Neural cell (in vitro differentiated cells): ENCODE measurements at regions not wholly inside any gene's neighbourhood (a gene's known extent, or its start where the extent isn't known, plus 50 kb on each side); places are given as distances from the start of the nearest gene placed in this dataset.

Experiments used
- EP300 ChIP-seq: fragments of 450-650 bp; conservative IDR thresholded peaks from 2 replicates; pipeline ENCODE4 v1.6.1; 2014; ENCODE audit warnings: antibody characterized with exemption, mild to moderate bottlenecking, moderate library complexity; ENCODE audit not compliant: poor library complexity, severe bottlenecking
- EZH2 ChIP-seq: fragments of 200-600, 300-800 bp; shearing (Covaris generic), sonication (generic); IDR thresholded peaks from 2 replicates; pipeline ENCODE4 v1.6.1; 2014; ENCODE audit warnings: antibody characterized with exemption, low read length, borderline replicate concordance, mild to moderate bottlenecking; ENCODE audit not compliant: insufficient read depth, poor library complexity, severe bottlenecking
- MXI1 ChIP-seq: fragments of 450-650 bp; conservative IDR thresholded peaks from 2 replicates; pipeline ENCODE4 v1.6.1; 2014; ENCODE audit warnings: antibody characterized with exemption, mild to moderate bottlenecking; ENCODE audit not compliant: poor library complexity, severe bottlenecking
- POLR2AphosphoS5 ChIP-seq: IDR thresholded peaks from 2 replicates; pipeline ENCODE4 v1.6.1; 2012
- RAD21 ChIP-seq: fragments of 450-650 bp; conservative IDR thresholded peaks from 2 replicates; pipeline ENCODE4 v1.6.1; 2014; ENCODE audit warnings: antibody characterized with exemption, mild to moderate bottlenecking, moderate library complexity
- SMC3 ChIP-seq: fragments of 450-650 bp; conservative IDR thresholded peaks from 2 replicates; pipeline ENCODE4 v1.6.1; 2014; ENCODE audit warnings: antibody characterized with exemption, mild to moderate bottlenecking, moderate library complexity; ENCODE audit not compliant: poor library complexity
- TF ChIP-seq, protein P1 (sequence below): fragments of 450-650 bp; IDR thresholded peaks from 2 replicates; pipeline ENCODE4 v1.5.1; 2014; ENCODE audit warnings: antibody characterized with exemption, mild to moderate bottlenecking, moderate library complexity; ENCODE audit not compliant: poor library complexity, severe bottlenecking
- TF ChIP-seq, protein P2 (sequence below): IDR thresholded peaks from 2 replicates; pipeline ENCODE4 v1.6.1; 2012; ENCODE audit warnings: borderline replicate concordance

DNA sequence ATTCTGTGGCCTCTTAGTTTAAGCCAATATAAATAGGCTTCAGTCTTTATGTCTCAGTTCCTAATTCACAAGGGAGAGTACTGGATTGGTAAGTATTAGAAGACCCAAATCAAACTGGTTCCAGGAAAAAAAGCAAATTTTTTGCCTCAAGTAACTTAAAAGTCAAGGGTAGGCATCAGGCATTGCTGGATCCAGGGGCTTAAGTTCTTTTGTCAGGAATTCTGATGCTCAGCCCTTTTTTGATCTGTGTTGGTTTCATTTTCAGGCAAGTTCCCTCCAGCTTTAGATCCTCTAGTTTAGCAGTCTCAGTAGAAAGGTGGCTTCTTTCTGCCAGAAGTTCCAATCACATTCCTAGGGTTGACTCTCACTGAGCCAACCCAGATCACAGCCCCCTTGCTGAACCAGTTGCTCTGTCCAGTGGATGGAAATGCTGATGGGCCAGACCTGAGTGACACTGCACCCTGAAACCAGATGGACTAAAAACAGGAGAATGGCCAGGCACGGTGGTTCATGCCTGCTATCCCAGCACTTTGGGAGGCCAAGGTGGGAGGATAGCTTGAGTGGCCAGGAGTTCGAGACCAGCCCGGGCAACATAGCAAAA is 253.5 kb downstream of the SHQ1 start:
- TF ChIP-seq EP300 (no peak), RAD21 (no peak), POLR2AphosphoS5 (no peak), EZH2 (no peak), SMC3 (no peak), MXI1 (no peak)
- TF ChIP-seq, protein P1, sequence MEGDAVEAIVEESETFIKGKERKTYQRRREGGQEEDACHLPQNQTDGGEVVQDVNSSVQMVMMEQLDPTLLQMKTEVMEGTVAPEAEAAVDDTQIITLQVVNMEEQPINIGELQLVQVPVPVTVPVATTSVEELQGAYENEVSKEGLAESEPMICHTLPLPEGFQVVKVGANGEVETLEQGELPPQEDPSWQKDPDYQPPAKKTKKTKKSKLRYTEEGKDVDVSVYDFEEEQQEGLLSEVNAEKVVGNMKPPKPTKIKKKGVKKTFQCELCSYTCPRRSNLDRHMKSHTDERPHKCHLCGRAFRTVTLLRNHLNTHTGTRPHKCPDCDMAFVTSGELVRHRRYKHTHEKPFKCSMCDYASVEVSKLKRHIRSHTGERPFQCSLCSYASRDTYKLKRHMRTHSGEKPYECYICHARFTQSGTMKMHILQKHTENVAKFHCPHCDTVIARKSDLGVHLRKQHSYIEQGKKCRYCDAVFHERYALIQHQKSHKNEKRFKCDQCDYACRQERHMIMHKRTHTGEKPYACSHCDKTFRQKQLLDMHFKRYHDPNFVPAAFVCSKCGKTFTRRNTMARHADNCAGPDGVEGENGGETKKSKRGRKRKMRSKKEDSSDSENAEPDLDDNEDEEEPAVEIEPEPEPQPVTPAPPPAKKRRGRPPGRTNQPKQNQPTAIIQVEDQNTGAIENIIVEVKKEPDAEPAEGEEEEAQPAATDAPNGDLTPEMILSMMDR = no peak
- TF ChIP-seq, protein P2, sequence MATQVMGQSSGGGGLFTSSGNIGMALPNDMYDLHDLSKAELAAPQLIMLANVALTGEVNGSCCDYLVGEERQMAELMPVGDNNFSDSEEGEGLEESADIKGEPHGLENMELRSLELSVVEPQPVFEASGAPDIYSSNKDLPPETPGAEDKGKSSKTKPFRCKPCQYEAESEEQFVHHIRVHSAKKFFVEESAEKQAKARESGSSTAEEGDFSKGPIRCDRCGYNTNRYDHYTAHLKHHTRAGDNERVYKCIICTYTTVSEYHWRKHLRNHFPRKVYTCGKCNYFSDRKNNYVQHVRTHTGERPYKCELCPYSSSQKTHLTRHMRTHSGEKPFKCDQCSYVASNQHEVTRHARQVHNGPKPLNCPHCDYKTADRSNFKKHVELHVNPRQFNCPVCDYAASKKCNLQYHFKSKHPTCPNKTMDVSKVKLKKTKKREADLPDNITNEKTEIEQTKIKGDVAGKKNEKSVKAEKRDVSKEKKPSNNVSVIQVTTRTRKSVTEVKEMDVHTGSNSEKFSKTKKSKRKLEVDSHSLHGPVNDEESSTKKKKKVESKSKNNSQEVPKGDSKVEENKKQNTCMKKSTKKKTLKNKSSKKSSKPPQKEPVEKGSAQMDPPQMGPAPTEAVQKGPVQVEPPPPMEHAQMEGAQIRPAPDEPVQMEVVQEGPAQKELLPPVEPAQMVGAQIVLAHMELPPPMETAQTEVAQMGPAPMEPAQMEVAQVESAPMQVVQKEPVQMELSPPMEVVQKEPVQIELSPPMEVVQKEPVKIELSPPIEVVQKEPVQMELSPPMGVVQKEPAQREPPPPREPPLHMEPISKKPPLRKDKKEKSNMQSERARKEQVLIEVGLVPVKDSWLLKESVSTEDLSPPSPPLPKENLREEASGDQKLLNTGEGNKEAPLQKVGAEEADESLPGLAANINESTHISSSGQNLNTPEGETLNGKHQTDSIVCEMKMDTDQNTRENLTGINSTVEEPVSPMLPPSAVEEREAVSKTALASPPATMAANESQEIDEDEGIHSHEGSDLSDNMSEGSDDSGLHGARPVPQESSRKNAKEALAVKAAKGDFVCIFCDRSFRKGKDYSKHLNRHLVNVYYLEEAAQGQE = no peak
